OCI-LY1 (cell line): ENCODE measurements at regions not wholly inside any gene's neighbourhood (a gene's known extent, or its start where the extent isn't known, plus 50 kb on each side); places are given as distances from the start of the nearest gene placed in this dataset.

Source experiments
- CTCF ChIP-seq: fragments of 200-600 bp; sonication (generic), shearing (Covaris generic); IDR thresholded peaks from 2 replicates; pipeline ENCODE4 v1.5.1; 2017; ENCODE audit warnings: mild to moderate bottlenecking, antibody characterized with exemption, low read length, moderate library complexity, mixed read lengths
- EZH2 ChIP-seq: fragments of 200-600 bp; sonication (generic), shearing (Covaris generic); IDR thresholded peaks from 2 replicates; pipeline ENCODE4 v1.8.0; 2017; ENCODE audit warnings: borderline replicate concordance, mixed run types, mild to moderate bottlenecking, antibody characterized with exemption, low read length, moderate library complexity, mixed read lengths

- TF ChIP-seq CTCF (no peak), EZH2 (no peak)
Measured at GRCh38 chr14:98748966-98749365, 523.0 kb downstream of the BCL11B start.
